Endothelial cell of umbilical vein (primary cell): ENCODE measurements at regions not wholly inside any gene's neighbourhood (a gene's known extent, or its start where the extent isn't known, plus 50 kb on each side); places are given as distances from the start of the nearest gene placed in this dataset.

Source experiments
- BruUV-seq: library from RNA; stranded (reverse); fragments of 400-500 nt; replicated peaks from 2 replicates; lab custom pipeline; 2021; lab: Mats Ljungman, UMichigan
- CTCF ChIA-PET: fragments of 300-600, 350-600 bp; sonication (Branson Sonifier 250); formaldehyde crosslinking; loops from one replicate; lab custom pipeline; 2021; ENCODE audit warnings: antibody characterized with exemption, inconsistent platforms; lab: Charles Lee
- POLR2A ChIA-PET: fragments of 300-600, 350-600 bp; sonication (Branson Sonifier 250); formaldehyde crosslinking; loops from one replicate; lab custom pipeline; 2021; ENCODE audit warnings: antibody characterized with exemption, inconsistent platforms; lab: Charles Lee
- DNase-seq: peaks from one replicate; pipeline ENCODE4 v3.0.0-alpha.2; 2011; ENCODE audit warnings: low read depth, low spot score
- FAIRE-seq: peaks from 2 replicates; lab custom pipeline; 2011; peaks lifted over from hg19 to GRCh38; lab: Jason Lieb, UNC
- H2AFZ ChIP-seq: 2 replicates; pipeline ENCODE4 v1.6.0; 2012; ENCODE audit warnings: low read depth, low read length, control low read depth, inconsistent platforms
- H3K27ac ChIP-seq: 2 replicates; pipeline ENCODE4 v1.5.1; 2011; ENCODE audit warnings: low read depth, mild to moderate bottlenecking, control low read depth, low read length, moderate library complexity; ENCODE audit not compliant: insufficient read depth
- H3K27me3 ChIP-seq, 2 experiments: 2 replicates each; pipeline versions ENCODE4 v1.6.0 to v1.6.1; 2011; ENCODE audit warnings: low read length in 2 of 2, mixed read lengths in 1 of 2; ENCODE audit not compliant: control insufficient read depth in 2 of 2, insufficient read depth in 2 of 2
- H3K36me3 ChIP-seq, 2 experiments: 2 replicates in 1 of 2; 3 replicates in 1 of 2; pipeline ENCODE4 v1.5.1; 2011; ENCODE audit warnings: low read length in 2 of 2, mild to moderate bottlenecking in 1 of 2, moderate library complexity in 1 of 2; ENCODE audit not compliant: control insufficient read depth in 2 of 2, insufficient read depth in 2 of 2; ENCODE audit errors: extremely low read depth in 1 of 2
- H3K4me1 ChIP-seq: 3 replicates; pipeline ENCODE4 v1.5.1; 2011; ENCODE audit warnings: mild to moderate bottlenecking, low read length; ENCODE audit not compliant: control insufficient read depth, insufficient read depth; ENCODE audit errors: extremely low read depth
- H3K4me2 ChIP-seq: 2 replicates; pipeline ENCODE4 v1.6.1; 2011; ENCODE audit warnings: low read length, control low read depth, mixed read lengths; ENCODE audit not compliant: insufficient read depth
- H3K4me3 ChIP-seq, 3 experiments: fragments of 200-600 bp in 1 of 3; sonication (generic), shearing (Covaris generic) in 1 of 3; replicated peaks in 1 of 3; 2 replicates each; pipeline ENCODE4 v1.5.1; 2011 to 2016; ENCODE audit warnings: control low read depth in 3 of 3, low read length in 3 of 3, mild to moderate bottlenecking in 2 of 3, inconsistent platforms in 1 of 3, low read depth in 1 of 3, moderate library complexity in 1 of 3; ENCODE audit not compliant: insufficient read depth in 1 of 3
- H3K79me2 ChIP-seq: 2 replicates; pipeline ENCODE4 v1.6.0; 2012; ENCODE audit warnings: low read length, inconsistent platforms; ENCODE audit not compliant: control insufficient read depth, insufficient read depth
- H3K9ac ChIP-seq: replicated peaks from 2 replicates; pipeline ENCODE3; 2011; ENCODE audit warnings: low read length, control low read depth; ENCODE audit not compliant: insufficient read depth; ENCODE audit errors: extremely low read depth
- H3K9me1 ChIP-seq: replicated peaks from 3 replicates; pipeline ENCODE4 v1.6.0; 2011; ENCODE audit warnings: mild to moderate bottlenecking, low read length; ENCODE audit not compliant: control insufficient read depth, insufficient read depth; ENCODE audit errors: extremely low read depth
- H3K9me3 ChIP-seq: replicated peaks from 2 replicates; pipeline ENCODE4 v1.5.1; 2012; ENCODE audit warnings: low read length, inconsistent platforms; ENCODE audit not compliant: control insufficient read depth, insufficient read depth
- H4K20me1 ChIP-seq: replicated peaks from 2 replicates; pipeline ENCODE3; 2011; ENCODE audit warnings: mild to moderate bottlenecking, low read length; ENCODE audit not compliant: control insufficient read depth, insufficient read depth; ENCODE audit errors: extremely low read depth
- EZH2 ChIP-seq: IDR thresholded peaks from 2 replicates; pipeline ENCODE4 v1.6.1; 2012; ENCODE audit warnings: borderline replicate concordance, low read depth, mild to moderate bottlenecking, moderate library complexity, low read length, inconsistent platforms; ENCODE audit not compliant: severe bottlenecking
- FOS ChIP-seq: IDR thresholded peaks from 2 replicates; pipeline ENCODE4 v1.6.1; 2011; ENCODE audit warnings: mild to moderate bottlenecking, low read length, moderate library complexity, borderline replicate concordance; ENCODE audit not compliant: insufficient read depth
- GATA2 ChIP-seq: IDR thresholded peaks from 2 replicates; pipeline ENCODE4 v1.7.0; 2011; ENCODE audit warnings: low read depth, mild to moderate bottlenecking, moderate library complexity, mixed read lengths, low read length; ENCODE audit not compliant: insufficient read length, insufficient read depth
- JUN ChIP-seq: IDR thresholded peaks from 2 replicates; pipeline ENCODE4 v1.6.1; 2011; ENCODE audit warnings: borderline replicate concordance, low read depth; ENCODE audit not compliant: insufficient read length, insufficient read depth
- MYC ChIP-seq: IDR thresholded peaks from one replicate; pipeline ENCODE4 v1.6.1; 2011; ENCODE audit warnings: mild to moderate bottlenecking, low read depth, low read length
- POLR2A ChIP-seq: IDR thresholded peaks from 2 replicates; pipeline ENCODE4 v1.6.1; 2012; ENCODE audit warnings: low read depth, mild to moderate bottlenecking, control low read depth, low read length
- POLR2AphosphoS5 ChIP-seq: IDR thresholded peaks from 2 replicates; pipeline ENCODE4 v1.6.1; 2012; ENCODE audit warnings: low read depth, mild to moderate bottlenecking, control low read depth, low read length, moderate library complexity; ENCODE audit not compliant: insufficient read depth
- dilution Hi-C: fragments of 300-500 bp; cut with MboI; formaldehyde crosslinking; loops from one replicate; pipeline ENCODE4 v1.15.0; 2019; ENCODE audit warnings: low sequenced_read_pairs; ENCODE audit not compliant: extremely low pct_ligation_motif_present
- intact Hi-C: fragments of 100-400 bp; cut with micrococcal nuclease; formaldehyde crosslinking; loops from one replicate; pipeline ENCODE4 v1.10.0; 2022
- TF ChIP-seq, protein P1 (sequence below), 2 donors: IDR thresholded peaks; 1 replicate in 1 of 2; 2 replicates in 1 of 2; pipeline ENCODE4 v1.5.1; 2011; ENCODE audit warnings: low read length in 2 of 2, mild to moderate bottlenecking in 2 of 2, moderate library complexity in 2 of 2, control low read depth in 1 of 2, inconsistent platforms in 1 of 2, low read depth in 1 of 2; ENCODE audit not compliant: insufficient read depth in 1 of 2; ENCODE audit errors: extremely low read depth in 1 of 2
- TF ChIP-seq, protein P2 (sequence below): IDR thresholded peaks from 2 replicates; pipeline ENCODE4 v1.6.1; 2011; ENCODE audit not compliant: insufficient read depth, insufficient read length

- no peak overlapping the region for H3K4me2 ChIP-seq
- no peak for TF ChIP-seq GATA2
- no peak for TF ChIP-seq POLR2AphosphoS5
- no peak for TF ChIP-seq MYC
- TF ChIP-seq, protein P1, sequence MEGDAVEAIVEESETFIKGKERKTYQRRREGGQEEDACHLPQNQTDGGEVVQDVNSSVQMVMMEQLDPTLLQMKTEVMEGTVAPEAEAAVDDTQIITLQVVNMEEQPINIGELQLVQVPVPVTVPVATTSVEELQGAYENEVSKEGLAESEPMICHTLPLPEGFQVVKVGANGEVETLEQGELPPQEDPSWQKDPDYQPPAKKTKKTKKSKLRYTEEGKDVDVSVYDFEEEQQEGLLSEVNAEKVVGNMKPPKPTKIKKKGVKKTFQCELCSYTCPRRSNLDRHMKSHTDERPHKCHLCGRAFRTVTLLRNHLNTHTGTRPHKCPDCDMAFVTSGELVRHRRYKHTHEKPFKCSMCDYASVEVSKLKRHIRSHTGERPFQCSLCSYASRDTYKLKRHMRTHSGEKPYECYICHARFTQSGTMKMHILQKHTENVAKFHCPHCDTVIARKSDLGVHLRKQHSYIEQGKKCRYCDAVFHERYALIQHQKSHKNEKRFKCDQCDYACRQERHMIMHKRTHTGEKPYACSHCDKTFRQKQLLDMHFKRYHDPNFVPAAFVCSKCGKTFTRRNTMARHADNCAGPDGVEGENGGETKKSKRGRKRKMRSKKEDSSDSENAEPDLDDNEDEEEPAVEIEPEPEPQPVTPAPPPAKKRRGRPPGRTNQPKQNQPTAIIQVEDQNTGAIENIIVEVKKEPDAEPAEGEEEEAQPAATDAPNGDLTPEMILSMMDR (IDR thresholded peaks at IDR 0.05; ENCODE audit: extremely low read depth in 1 of 2, insufficient read depth in 1 of 2, low read depth in 1 of 2, low read length in 2 of 2) = no peak
- no peak for TF ChIP-seq FOS
- TF ChIP-seq, protein P2, sequence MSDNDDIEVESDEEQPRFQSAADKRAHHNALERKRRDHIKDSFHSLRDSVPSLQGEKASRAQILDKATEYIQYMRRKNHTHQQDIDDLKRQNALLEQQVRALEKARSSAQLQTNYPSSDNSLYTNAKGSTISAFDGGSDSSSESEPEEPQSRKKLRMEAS = no peak
- no peak for TF ChIP-seq POLR2A
- TF ChIP-seq JUN = no peak
- TF ChIP-seq EZH2 = no peak
- dilution Hi-C loops (no loop called here), intact Hi-C loops (no loop called here)
- POLR2A ChIA-PET = no interaction called here
- no peaks in the 10 kb centered on the region for H4K20me1 ChIP-seq
- FAIRE-seq (no peak), DNase-seq (no peak)
- H3K9me1 ChIP-seq = peaks cover 3% of the 10 kb centered on the region
- CTCF ChIA-PET = no interaction called here
- H3K9ac ChIP-seq = no peak overlapping the region
- H2AFZ ChIP-seq = no peak overlapping the region
- no peak overlapping the region for H3K4me3 ChIP-seq
- no peaks in the 10 kb centered on the region for H3K27me3 ChIP-seq
- no peak overlapping the region for H3K27ac ChIP-seq
- no peaks in the 10 kb centered on the region for H3K9me3 ChIP-seq
- no TSS peak for BruUV-seq
- no peaks in the 10 kb centered on the region for H3K36me3 ChIP-seq
- H3K79me2 ChIP-seq = no peaks in the 10 kb centered on the region
- no peaks in the 10 kb centered on the region for H3K4me1 ChIP-seq
Observed at GRCh38 chr10:44282626-44283300, 102.1 kb downstream of the CXCL12 start.
